Loucy (cell line): ENCODE measurements at regions not wholly inside any gene's neighbourhood (a gene's known extent, or its start where the extent isn't known, plus 50 kb on each side); places are given as distances from the start of the nearest gene placed in this dataset.

Experiments used
- H2AFZ ChIP-seq: fragments of 200-600 bp; sonication (generic); 2 replicates; pipeline ENCODE4 v1.6.0; 2016; ENCODE audit warnings: antibody characterized with exemption, mild to moderate bottlenecking, low read length, moderate library complexity
- H3F3A ChIP-seq: fragments of 200-600 bp; 2 replicates; pipeline ENCODE4 v1.6.0; 2016; ENCODE audit warnings: antibody characterized with exemption, low read depth, mild to moderate bottlenecking
- H3K27me3 ChIP-seq: fragments of 200-600 bp; sonication (generic); 2 replicates; pipeline ENCODE4 v1.6.1; 2014; ENCODE audit warnings: low read length, mild to moderate bottlenecking; ENCODE audit not compliant: insufficient read depth, poor library complexity, severe bottlenecking
- H3K36me3 ChIP-seq: fragments of 200-600 bp; sonication (generic); 2 replicates; pipeline ENCODE4 v1.6.1; 2016; ENCODE audit warnings: low read length; ENCODE audit not compliant: insufficient read depth
- H3K4me1 ChIP-seq: fragments of 200-600 bp; sonication (generic); 2 replicates; pipeline ENCODE4 v1.5.1; 2014; ENCODE audit warnings: low read length, mild to moderate bottlenecking; ENCODE audit not compliant: insufficient read depth, poor library complexity, severe bottlenecking
- H3K4me2 ChIP-seq: fragments of 200-600 bp; sonication (generic); 2 replicates; pipeline ENCODE4 v1.6.0; 2014; ENCODE audit warnings: antibody characterized with exemption, low read length, low read depth, mild to moderate bottlenecking; ENCODE audit not compliant: poor library complexity, severe bottlenecking
- H3K4me3 ChIP-seq: fragments of 200-600 bp; sonication (generic); 2 replicates; pipeline ENCODE4 v1.5.1; 2014; ENCODE audit warnings: low read length, mild to moderate bottlenecking, mixed read lengths; ENCODE audit not compliant: poor library complexity, severe bottlenecking
- H3K79me2 ChIP-seq: fragments of 200-600 bp; sonication (generic); 2 replicates; pipeline ENCODE4 v1.6.1; 2014; ENCODE audit warnings: low read length; ENCODE audit not compliant: insufficient read depth
- H3K9ac ChIP-seq: fragments of 200-600 bp; sonication (generic); 2 replicates; pipeline ENCODE4 v1.6.0; 2014; ENCODE audit warnings: mild to moderate bottlenecking, low read depth, low read length, moderate library complexity; ENCODE audit not compliant: poor library complexity, severe bottlenecking
- H3K9me2 ChIP-seq: fragments of 200-600 bp; sonication (generic); replicated peaks from 2 replicates; pipeline ENCODE4 v1.6.1; 2016; ENCODE audit warnings: low read depth, low read length, mixed read lengths
- H3K9me3 ChIP-seq: fragments of 200-600 bp; sonication (generic); 2 replicates; pipeline ENCODE4 v1.6.1; 2014; ENCODE audit warnings: mild to moderate bottlenecking, antibody characterized with exemption, low read length, low read depth; ENCODE audit not compliant: insufficient read depth
- H4K20me1 ChIP-seq: fragments of 200-600 bp; sonication (generic); 2 replicates; pipeline ENCODE4 v1.6.0; 2014; ENCODE audit warnings: antibody characterized with exemption, low read length, mild to moderate bottlenecking; ENCODE audit not compliant: insufficient read depth, poor library complexity, severe bottlenecking
- EZH2phosphoT487 ChIP-seq: fragments of 200-600 bp; IDR thresholded peaks from 2 replicates; pipeline ENCODE4 v1.6.1; 2018; ENCODE audit warnings: antibody characterized with exemption, mild to moderate bottlenecking, moderate library complexity, borderline replicate concordance
- TF ChIP-seq, protein P1 (sequence below): fragments of 200-600 bp; sonication (generic); conservative IDR thresholded peaks from 2 replicates; pipeline ENCODE4 v1.5.1; 2014; ENCODE audit warnings: mild to moderate bottlenecking, antibody characterized with exemption, low read length

DNA sequence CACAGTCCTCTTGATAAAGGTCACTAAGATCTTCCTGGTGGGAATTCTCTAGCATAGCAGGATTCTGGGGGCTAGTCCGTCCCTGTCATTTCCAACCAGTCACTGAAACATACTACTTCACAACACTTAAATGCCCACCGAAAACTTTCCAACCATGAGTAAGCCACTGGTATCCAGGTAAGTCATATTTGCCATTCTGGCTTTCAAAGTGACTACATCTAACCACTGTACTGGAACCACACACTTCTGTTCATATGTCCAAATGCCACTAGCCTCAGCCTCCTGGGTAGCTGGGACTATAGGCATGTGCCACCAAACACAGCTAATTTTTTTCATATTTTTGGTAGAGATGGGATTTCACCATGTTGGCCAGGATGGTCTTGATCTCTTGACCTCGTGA lies 64.3 kb upstream of the VANGL1 start:
- Histone ChIP-seq H3K9me3 (peaks cover 14% of the 10 kb centered on the region; the same call in 1 of the 2 replicates), H4K20me1 (no peaks in the 10 kb centered on the region), H2AFZ (no peak overlapping the region), H3K4me1 (peaks cover 11% of the 10 kb centered on the region), H3K4me3 (no peak overlapping the region), H3K9me2 (no peaks in the 10 kb centered on the region), H3K4me2 (no peak overlapping the region), H3K36me3 (no peaks in the 10 kb centered on the region), H3K9ac (no peak overlapping the region), H3F3A (no peaks in the 10 kb centered on the region), H3K27me3 (no peaks in the 10 kb centered on the region), H3K79me2 (no peaks in the 10 kb centered on the region)
- TF ChIP-seq, protein P1, sequence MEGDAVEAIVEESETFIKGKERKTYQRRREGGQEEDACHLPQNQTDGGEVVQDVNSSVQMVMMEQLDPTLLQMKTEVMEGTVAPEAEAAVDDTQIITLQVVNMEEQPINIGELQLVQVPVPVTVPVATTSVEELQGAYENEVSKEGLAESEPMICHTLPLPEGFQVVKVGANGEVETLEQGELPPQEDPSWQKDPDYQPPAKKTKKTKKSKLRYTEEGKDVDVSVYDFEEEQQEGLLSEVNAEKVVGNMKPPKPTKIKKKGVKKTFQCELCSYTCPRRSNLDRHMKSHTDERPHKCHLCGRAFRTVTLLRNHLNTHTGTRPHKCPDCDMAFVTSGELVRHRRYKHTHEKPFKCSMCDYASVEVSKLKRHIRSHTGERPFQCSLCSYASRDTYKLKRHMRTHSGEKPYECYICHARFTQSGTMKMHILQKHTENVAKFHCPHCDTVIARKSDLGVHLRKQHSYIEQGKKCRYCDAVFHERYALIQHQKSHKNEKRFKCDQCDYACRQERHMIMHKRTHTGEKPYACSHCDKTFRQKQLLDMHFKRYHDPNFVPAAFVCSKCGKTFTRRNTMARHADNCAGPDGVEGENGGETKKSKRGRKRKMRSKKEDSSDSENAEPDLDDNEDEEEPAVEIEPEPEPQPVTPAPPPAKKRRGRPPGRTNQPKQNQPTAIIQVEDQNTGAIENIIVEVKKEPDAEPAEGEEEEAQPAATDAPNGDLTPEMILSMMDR = no peak
- no peak for TF ChIP-seq EZH2phosphoT487

DNA sequence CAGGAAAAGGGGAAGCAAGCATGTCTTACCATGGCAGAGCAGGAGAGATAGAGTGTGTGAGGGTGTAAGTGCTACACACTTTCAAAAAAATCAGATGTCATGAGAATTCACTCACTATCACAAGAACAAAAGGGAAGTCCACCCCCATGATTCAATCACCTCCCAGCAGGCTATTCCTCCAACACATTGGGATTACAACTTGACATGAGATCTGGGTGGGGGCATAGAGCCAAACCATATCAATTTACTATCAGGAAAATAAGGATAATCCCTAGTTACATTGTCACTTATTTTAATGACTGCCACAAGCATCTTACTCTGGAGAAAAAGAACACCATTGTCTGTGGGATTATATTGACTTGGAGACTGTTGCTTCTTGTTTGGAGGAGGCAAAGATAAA lies 66.1 kb upstream of the VANGL1 start:
- Histone ChIP-seq H3K79me2 (no peaks in the 10 kb centered on the region), H4K20me1 (no peaks in the 10 kb centered on the region), H3K36me3 (no peaks in the 10 kb centered on the region), H3K9ac (no peak overlapping the region), H2AFZ (no peak overlapping the region), H3K9me2 (no peaks in the 10 kb centered on the region), H3F3A (no peaks in the 10 kb centered on the region), H3K9me3 (peaks cover 15% of the 10 kb centered on the region; the same call in 1 of the 2 replicates), H3K4me1 (peaks cover 11% of the 10 kb centered on the region), H3K4me3 (no peak overlapping the region), H3K27me3 (no peaks in the 10 kb centered on the region), H3K4me2 (no peak overlapping the region)
- no peak for TF ChIP-seq EZH2phosphoT487

DNA sequence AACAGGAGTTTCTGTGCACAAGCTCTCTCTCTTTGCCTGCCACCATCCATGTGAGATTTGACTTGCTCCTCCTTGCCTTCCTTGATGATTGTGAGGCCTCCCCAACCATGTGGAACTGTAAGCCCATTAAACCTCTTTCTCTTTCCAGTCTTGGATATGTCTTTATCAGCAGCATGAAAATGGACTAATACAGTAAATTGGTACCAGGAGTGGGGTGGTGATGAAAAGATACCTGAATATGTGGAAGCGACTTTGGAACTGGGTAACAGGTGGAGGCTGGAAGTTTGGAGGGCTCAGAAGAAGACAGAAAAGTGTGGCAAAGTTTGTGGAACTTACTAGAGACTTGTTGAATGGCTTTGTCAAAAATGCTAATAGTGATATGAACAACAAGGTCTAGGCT lies 69.1 kb upstream of the VANGL1 start:
- Histone ChIP-seq H3K36me3 (no peaks in the 10 kb centered on the region), H3K9ac (no peak overlapping the region), H3K4me2 (no peak overlapping the region), H2AFZ (no peak overlapping the region), H3K9me3 (peaks cover 20% of the 10 kb centered on the region; the same call in 1 of the 2 replicates), H3K79me2 (no peaks in the 10 kb centered on the region), H3F3A (no peaks in the 10 kb centered on the region), H3K27me3 (no peaks in the 10 kb centered on the region), H3K4me3 (no peak overlapping the region), H4K20me1 (no peaks in the 10 kb centered on the region), H3K9me2 (no peaks in the 10 kb centered on the region), H3K4me1 (peaks cover 11% of the 10 kb centered on the region)
- TF ChIP-seq, protein P1 = no peak
- no peak for TF ChIP-seq EZH2phosphoT487

DNA sequence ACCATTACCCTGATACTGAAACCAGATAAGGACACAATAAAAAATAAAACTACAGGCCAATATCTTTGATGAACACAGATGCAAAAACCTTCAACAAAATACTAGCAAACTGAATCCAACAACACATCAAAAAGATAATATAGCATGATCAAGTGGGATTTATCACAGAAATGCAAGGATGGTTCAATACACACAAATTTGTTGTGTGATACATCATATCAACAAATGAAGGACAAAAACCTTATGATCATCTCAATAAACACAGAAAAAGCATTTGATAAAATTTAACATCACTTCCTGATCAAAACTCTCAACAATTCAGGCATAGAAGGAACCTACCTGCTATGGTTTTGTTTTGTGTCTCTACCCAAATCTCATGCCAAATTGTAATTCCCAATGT lies 74.3 kb upstream of the VANGL1 start:
- no peaks in the 10 kb centered on the region for H4K20me1 ChIP-seq
- no peaks in the 10 kb centered on the region for H3K27me3 ChIP-seq
- H3K4me3 ChIP-seq = no peak overlapping the region
- H3K79me2 ChIP-seq = no peaks in the 10 kb centered on the region
- H3K36me3 ChIP-seq = no peaks in the 10 kb centered on the region
- H3K9me3 ChIP-seq = peaks cover 14% of the 10 kb centered on the region
- H2AFZ ChIP-seq = no peak overlapping the region
- no peaks in the 10 kb centered on the region for H3K9me2 ChIP-seq
- H3K4me1 ChIP-seq = peaks cover 16% of the 10 kb centered on the region
- H3F3A ChIP-seq = no peaks in the 10 kb centered on the region; the same call in 1 of the 2 replicates
- H3K9ac ChIP-seq = no peak overlapping the region
- H3K4me2 ChIP-seq = no peak overlapping the region
- no peak for TF ChIP-seq EZH2phosphoT487
- TF ChIP-seq, protein P1 = no peak
